GM13977 (cell line): ENCODE measurements at regions not wholly inside any gene's neighbourhood (a gene's known extent, or its start where the extent isn't known, plus 50 kb on each side); places are given as distances from the start of the nearest gene placed in this dataset.
"Not testable (repeated sequence)": the region's sequence is repeated elsewhere in the genome, so short reads cannot be mapped to it uniquely, and the experiment has no call there.

Experiments
- DNase-seq: peaks from one replicate; pipeline ENCODE4 v3.0.0; 2012; ENCODE audit warnings: low spot score
- CTCF ChIP-seq: IDR thresholded peaks from 2 replicates; pipeline ENCODE4 v1.5.1; 2012; ENCODE audit warnings: mild to moderate bottlenecking, control low read depth; ENCODE audit not compliant: insufficient read depth; ENCODE audit errors: extremely low read depth, missing control alignments
- in situ Hi-C: fragments of 300-500 bp; cut with MboI; formaldehyde crosslinking; loops from one replicate; pipeline ENCODE4 v1.12.0; 2022; ENCODE audit warnings: low sequenced_read_pairs, low pct_unique_long_range_greater_than_20kb, mixed read lengths, inconsistent platforms; ENCODE audit not compliant: unreplicated experiment

- DNase-seq: no peak
- in situ Hi-C loops: no loop called here
- no peak for TF ChIP-seq CTCF
Measured at GRCh38 chr10:22825841-22826240, 102.0 kb upstream of the ARMC3 start.

GRCh38 chr10:22824984-22825383, 102.9 kb upstream of the ARMC3 start:
- no peak for TF ChIP-seq CTCF
- in situ Hi-C loops: no loop called here
- DNase-seq: no peak

GRCh38 chr10:22824520-22824919, 103.3 kb upstream of the ARMC3 start:
- no peak for TF ChIP-seq CTCF
- DNase-seq: no peak
- in situ Hi-C loops: no loop called here

- in situ Hi-C loops: no loop called here
- no peak for DNase-seq
- no peak for TF ChIP-seq CTCF
Measured at GRCh38 chr10:22823109-22823508, 104.7 kb upstream of the ARMC3 start.

GRCh38 chr10:22821921-22822320, 105.9 kb upstream of the ARMC3 start:
- in situ Hi-C loops, DNase-seq: not testable (repeated sequence)

GRCh38 chr10:22821501-22821900, 106.4 kb upstream of the ARMC3 start:
- in situ Hi-C loops: no loop called here

GRCh38 chr10:22816298-22816653, 101.9 kb upstream of the PIP4K2A start:
- no peak for TF ChIP-seq CTCF
- no peak for DNase-seq
- in situ Hi-C loops: no loop called here

More at GRCh38 chr10:22821501-22821900, 106.4 kb upstream of the ARMC3 start:
- no peak for DNase-seq
- TF ChIP-seq CTCF: no peak
